ENCODE measurements at regions not wholly inside any gene's neighbourhood (a gene's known extent, or its start where the extent isn't known, plus 50 kb on each side); places are given as distances from the start of the nearest gene placed in this dataset.

DNA sequence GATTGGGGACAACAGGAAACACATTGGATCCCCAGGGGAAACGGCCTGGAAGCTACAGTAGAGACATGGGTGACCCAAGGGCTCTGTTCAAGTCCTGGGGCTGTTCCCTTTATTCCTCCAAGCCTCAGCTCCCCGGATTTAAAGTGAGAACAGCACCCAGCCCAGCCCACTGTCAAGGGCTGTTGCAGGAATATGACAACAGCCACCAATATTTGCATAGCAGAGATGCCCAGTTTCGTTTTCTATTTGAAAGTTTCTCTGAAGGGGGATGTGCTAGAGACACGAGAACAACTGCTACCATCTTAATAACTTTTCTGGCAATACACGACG lies 81.1 kb upstream of the WNT7B start:
- Mint-ChIP-seq H3K9me3 (peaks cover 4% of the 10 kb centered on the region), H3K27me3 (ENCODE audit: insufficient read depth, low read depth) (peaks cover 2% of the 10 kb centered on the region), H3K36me3 (no peaks in the 10 kb centered on the region), H3K27ac (no peak overlapping the region), H3K4me3 (no peak overlapping the region), H3K4me1 (peaks cover 11% of the 10 kb centered on the region)
- Histone ChIP-seq H3K4me1 (no peaks in the 10 kb centered on the region), H3K36me3 (no peaks in the 10 kb centered on the region), H3K27ac (no peak overlapping the region), H3F3A (ENCODE audit: low read depth) (no peaks in the 10 kb centered on the region), H3K27me3 (peaks cover 76% of the 10 kb centered on the region), H3K9me3 (ENCODE audit: low read depth) (no peaks in the 10 kb centered on the region), H3K79me2 (ENCODE audit: low read depth) (no peaks in the 10 kb centered on the region), H4K20me1 (ENCODE audit: low read depth) (no peaks in the 10 kb centered on the region), H3K9ac (no peak overlapping the region), H3K4me3 (no peak overlapping the region), H3K4me2 (no peak overlapping the region), H2AFZ (replicated peaks) (no peak overlapping the region)
- DNase-seq (ENCODE audit: low spot score), result no peak
- TF ChIP-seq EZH2 (IDR thresholded peaks at IDR 0.05) (no peak), EZH2phosphoT487 (IDR thresholded peaks at IDR 0.05) (no peak)
- TF ChIP-seq, protein P1, sequence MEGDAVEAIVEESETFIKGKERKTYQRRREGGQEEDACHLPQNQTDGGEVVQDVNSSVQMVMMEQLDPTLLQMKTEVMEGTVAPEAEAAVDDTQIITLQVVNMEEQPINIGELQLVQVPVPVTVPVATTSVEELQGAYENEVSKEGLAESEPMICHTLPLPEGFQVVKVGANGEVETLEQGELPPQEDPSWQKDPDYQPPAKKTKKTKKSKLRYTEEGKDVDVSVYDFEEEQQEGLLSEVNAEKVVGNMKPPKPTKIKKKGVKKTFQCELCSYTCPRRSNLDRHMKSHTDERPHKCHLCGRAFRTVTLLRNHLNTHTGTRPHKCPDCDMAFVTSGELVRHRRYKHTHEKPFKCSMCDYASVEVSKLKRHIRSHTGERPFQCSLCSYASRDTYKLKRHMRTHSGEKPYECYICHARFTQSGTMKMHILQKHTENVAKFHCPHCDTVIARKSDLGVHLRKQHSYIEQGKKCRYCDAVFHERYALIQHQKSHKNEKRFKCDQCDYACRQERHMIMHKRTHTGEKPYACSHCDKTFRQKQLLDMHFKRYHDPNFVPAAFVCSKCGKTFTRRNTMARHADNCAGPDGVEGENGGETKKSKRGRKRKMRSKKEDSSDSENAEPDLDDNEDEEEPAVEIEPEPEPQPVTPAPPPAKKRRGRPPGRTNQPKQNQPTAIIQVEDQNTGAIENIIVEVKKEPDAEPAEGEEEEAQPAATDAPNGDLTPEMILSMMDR (IDR thresholded peaks at IDR 0.05), result no peak

DNA sequence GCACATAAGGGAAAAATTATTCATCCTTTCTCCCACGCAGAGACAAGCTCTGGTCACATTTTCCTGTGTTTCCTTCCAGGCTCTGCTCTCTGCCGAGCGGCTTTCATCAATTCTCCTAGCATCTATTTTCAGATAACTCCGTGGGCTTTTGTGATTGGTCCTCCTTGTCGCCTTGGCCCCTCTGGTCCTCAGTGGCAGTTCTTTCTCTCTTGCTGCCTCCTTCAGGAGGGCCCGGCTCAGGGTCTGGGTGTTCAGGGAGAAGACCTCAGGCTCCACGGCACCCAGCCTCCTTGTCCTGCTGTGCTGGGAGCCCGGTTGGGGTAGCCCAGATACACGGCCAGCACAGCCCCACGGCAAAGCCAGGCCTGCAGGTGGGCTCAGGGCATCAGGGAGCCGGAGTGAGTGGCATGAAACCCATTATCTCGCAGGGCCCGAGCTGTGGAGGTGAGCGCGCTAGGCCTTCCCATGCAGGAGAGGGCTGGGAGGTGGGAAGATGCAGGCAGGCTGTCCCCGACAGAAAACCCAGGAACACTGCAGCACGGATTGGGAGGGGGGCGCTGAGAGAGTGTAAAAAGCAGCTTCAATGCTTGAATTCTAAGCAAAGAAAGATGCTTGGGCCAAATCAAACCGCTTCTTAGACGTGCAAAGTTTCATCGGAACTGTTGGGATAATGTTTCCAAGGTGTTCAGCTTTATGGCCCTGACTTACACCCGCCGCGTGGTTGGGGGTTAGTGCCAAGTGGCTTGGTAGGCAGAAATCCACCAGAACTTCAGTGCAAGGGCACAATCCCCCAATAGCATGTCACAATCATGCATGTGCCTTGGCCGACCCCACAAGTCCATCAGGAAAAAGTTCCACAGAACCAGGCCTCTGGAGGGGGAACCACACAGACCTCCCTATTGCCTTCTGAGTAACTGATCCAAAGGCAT lies 81.9 kb upstream of the WNT7B start:
- TF ChIP-seq EZH2phosphoT487 (IDR thresholded peaks at IDR 0.05), result no peak
- TF ChIP-seq, protein P1 (IDR thresholded peaks at IDR 0.05), result no peak
- TF ChIP-seq EZH2 (IDR thresholded peaks at IDR 0.05), result no peak
- peaks cover 84% of the 10 kb centered on the region for H3K27me3 ChIP-seq
- DNase-seq (ENCODE audit: low spot score), result no peak

DNA sequence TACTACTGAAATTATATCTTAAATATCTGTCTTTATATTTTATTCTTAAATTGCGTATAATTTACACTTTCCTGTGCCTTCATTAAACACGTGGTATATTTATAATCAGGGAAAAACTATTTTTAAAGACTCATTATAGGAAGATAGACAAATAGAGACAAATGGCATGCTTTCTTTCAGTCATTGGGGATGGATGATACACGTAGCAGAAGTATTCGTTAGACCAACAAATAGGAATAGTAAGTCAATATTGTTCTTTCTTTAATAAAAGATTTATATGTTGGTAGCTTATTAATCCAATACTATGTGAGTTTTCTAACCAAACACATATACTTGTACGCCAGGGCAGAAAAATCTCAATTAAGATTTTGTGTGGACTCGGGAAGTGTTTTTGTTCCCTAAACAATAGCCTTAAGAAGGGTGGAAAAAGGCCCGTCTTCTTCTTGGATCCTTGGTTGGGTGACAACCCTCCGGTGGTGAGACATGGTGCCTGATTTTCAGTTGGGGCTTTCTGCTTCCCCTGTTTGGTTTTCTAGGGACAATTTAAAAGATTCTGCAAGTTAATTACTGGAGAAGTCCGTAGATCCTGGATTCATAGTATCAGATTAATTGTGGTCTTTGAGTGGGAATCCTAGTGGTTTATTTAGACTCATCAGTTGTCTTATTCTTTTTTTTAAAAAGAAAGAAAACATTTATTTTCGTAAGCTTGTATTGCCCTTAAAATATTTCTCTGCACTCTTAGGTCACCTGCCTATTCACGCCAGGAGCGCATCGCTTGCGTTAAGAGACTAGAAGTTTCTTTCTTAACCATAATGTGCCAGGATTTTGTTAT lies 83.5 kb upstream of the WNT7B start:
- H3K36me3 Mint-ChIP-seq, result no peaks in the 10 kb centered on the region
- H3K4me3 Mint-ChIP-seq, result no peak overlapping the region
- Histone ChIP-seq H3K9me3 (ENCODE audit: low read depth) (no peaks in the 10 kb centered on the region), H3K9ac (no peak overlapping the region), H3K79me2 (ENCODE audit: low read depth) (no peaks in the 10 kb centered on the region), H3K36me3 (no peaks in the 10 kb centered on the region), H4K20me1 (ENCODE audit: low read depth) (no peaks in the 10 kb centered on the region), H3K27me3 (peaks cover 100% of the 10 kb centered on the region), H2AFZ (replicated peaks) (no peak overlapping the region), H3F3A (ENCODE audit: low read depth) (no peaks in the 10 kb centered on the region), H3K4me3 (no peak overlapping the region), H3K4me2 (no peak overlapping the region), H3K4me1 (no peaks in the 10 kb centered on the region), H3K27ac (no peak overlapping the region)
- no peak for DNase-seq (ENCODE audit: low spot score)
- TF ChIP-seq EZH2 (IDR thresholded peaks at IDR 0.05) (no peak), EZH2phosphoT487 (IDR thresholded peaks at IDR 0.05) (no peak)
- TF ChIP-seq, protein P1 (IDR thresholded peaks at IDR 0.05), result no peak
- H3K27me3 Mint-ChIP-seq (ENCODE audit: insufficient read depth, low read depth), result peaks cover 9% of the 10 kb centered on the region
- peaks cover 4% of the 10 kb centered on the region for H3K9me3 Mint-ChIP-seq
- H3K4me1 Mint-ChIP-seq, result peaks cover 7% of the 10 kb centered on the region
- H3K27ac Mint-ChIP-seq, result no peak overlapping the region

More for the DNA sequence above, 81.9 kb upstream of the WNT7B start:
- H3K27ac ChIP-seq, result no peak overlapping the region
- no peaks in the 10 kb centered on the region for H3K9me3 ChIP-seq (ENCODE audit: low read depth)
- no peaks in the 10 kb centered on the region for H3F3A ChIP-seq (ENCODE audit: low read depth)
- H3K36me3 ChIP-seq, result no peaks in the 10 kb centered on the region
- Mint-ChIP-seq H3K4me3 (no peak overlapping the region), H3K36me3 (no peaks in the 10 kb centered on the region), H3K27me3 (ENCODE audit: insufficient read depth, low read depth) (peaks cover 3% of the 10 kb centered on the region), H3K4me1 (peaks cover 9% of the 10 kb centered on the region), H3K27ac (no peak overlapping the region), H3K9me3 (peaks cover 4% of the 10 kb centered on the region)
- H3K4me1 ChIP-seq, result no peaks in the 10 kb centered on the region
- no peak overlapping the region for H3K9ac ChIP-seq
- no peak overlapping the region for H3K4me2 ChIP-seq
- no peak overlapping the region for H3K4me3 ChIP-seq
- no peak overlapping the region for H2AFZ ChIP-seq (replicated peaks)
- H4K20me1 ChIP-seq (ENCODE audit: low read depth), result no peaks in the 10 kb centered on the region
- no peaks in the 10 kb centered on the region for H3K79me2 ChIP-seq (ENCODE audit: low read depth)
